IPS-18a (cell line): ENCODE measurements at regions not wholly inside any gene's neighbourhood (a gene's known extent, or its start where the extent isn't known, plus 50 kb on each side); places are given as distances from the start of the nearest gene placed in this dataset.

Experiments used
- H3K27ac ChIP-seq: one replicate; pipeline ENCODE4 v1.5.1; 2013; ENCODE audit warnings: low read length
- H3K27me3 ChIP-seq: one replicate; pipeline ENCODE4 v1.6.1; 2013; ENCODE audit warnings: mild to moderate bottlenecking, low read length; ENCODE audit not compliant: control insufficient read depth, insufficient read depth
- H3K36me3 ChIP-seq: one replicate; pipeline ENCODE4 v1.6.1; 2013; ENCODE audit warnings: low read depth, low read length; ENCODE audit not compliant: control insufficient read depth
- H3K4me1 ChIP-seq: one replicate; pipeline ENCODE4 v1.6.1; 2013; ENCODE audit warnings: low read depth, low read length; ENCODE audit not compliant: control insufficient read depth
- H3K4me3 ChIP-seq: one replicate; pipeline ENCODE4 v1.5.1; 2013; ENCODE audit warnings: low read length
- H3K9ac ChIP-seq: one replicate; pipeline ENCODE4 v1.6.1; 2013; ENCODE audit warnings: mild to moderate bottlenecking, low read length, moderate library complexity
- H3K9me3 ChIP-seq: one replicate; pipeline ENCODE4 v1.6.1; 2013; ENCODE audit warnings: low read depth, low read length; ENCODE audit not compliant: control insufficient read depth

DNA sequence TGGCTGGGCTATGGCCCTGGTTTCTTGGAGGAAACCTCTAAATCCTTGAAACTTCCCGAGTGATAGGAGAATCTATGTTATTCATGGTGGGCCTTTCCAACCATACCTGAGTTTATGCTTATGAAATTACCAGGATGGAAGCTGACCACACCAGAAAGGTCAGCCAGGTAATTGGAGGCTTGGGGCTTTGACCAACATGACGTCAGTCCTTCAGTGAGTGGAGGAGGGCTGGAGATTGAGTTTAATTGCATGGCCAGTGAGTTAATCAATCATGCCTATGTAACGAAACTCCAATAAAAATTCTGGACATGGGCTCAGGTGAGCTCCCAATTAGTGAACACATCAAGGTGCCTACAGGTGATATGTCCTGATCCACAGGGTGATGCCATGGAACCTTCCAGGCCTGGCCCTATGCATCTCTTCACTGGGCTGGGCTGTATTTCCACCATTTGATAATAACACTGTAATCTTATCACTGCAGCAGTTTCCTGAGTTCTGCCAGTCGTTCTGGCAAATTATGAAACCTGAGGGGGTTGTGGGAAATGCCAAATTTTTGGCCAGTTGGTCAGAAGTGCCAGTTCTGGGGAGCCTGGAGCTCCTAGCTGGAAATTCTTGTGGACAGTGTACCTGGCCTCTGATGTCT, 106.5 kb downstream of the CDH26 start:
- Histone ChIP-seq H3K9me3 (no peaks in the 10 kb centered on the region), H3K27me3 (peaks cover 3% of the 10 kb centered on the region), H3K9ac (no peak overlapping the region), H3K36me3 (no peaks in the 10 kb centered on the region), H3K4me3 (no peak overlapping the region), H3K4me1 (no peaks in the 10 kb centered on the region), H3K27ac (no peak overlapping the region)

DNA sequence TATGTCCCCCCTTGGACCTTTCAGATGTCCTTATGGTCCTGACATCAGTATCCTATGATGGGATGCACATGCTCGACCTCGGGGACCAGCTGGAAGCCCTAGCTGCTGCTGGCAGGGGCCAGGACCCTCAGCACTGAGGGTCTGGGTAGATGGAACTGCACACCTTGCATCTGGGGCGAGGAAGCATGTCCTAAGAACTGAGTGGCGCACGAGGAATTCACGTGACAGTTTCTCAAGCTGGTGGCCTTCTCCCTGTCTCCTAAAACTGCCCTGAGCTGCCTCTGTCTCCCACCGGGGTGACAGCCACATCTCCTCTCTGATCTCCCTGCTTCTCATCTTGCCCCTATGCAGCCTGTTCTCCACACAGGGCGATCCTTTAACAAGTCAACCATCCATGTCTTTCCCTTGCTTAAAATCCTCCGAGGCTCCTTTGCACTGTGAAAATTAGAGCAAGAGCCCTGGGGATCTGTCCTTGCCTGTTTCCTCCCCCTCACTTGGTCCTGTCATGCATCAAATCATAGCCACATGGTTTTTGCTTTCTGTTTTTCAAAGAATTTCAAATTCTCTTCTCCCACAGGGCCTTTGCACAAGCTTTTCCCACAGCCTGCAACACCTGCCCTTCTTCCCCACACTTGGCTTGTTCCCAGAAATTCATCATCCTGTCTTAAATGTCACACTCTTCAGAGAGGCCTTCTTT, 107.7 kb downstream of the CDH26 start:
- H3K9ac ChIP-seq, result no peak overlapping the region
- H3K4me1 ChIP-seq, result no peaks in the 10 kb centered on the region
- H3K4me3 ChIP-seq, result no peak overlapping the region
- H3K27ac ChIP-seq, result no peak overlapping the region
- H3K9me3 ChIP-seq, result no peaks in the 10 kb centered on the region
- peaks cover 3% of the 10 kb centered on the region for H3K27me3 ChIP-seq
- H3K36me3 ChIP-seq, result no peaks in the 10 kb centered on the region

DNA sequence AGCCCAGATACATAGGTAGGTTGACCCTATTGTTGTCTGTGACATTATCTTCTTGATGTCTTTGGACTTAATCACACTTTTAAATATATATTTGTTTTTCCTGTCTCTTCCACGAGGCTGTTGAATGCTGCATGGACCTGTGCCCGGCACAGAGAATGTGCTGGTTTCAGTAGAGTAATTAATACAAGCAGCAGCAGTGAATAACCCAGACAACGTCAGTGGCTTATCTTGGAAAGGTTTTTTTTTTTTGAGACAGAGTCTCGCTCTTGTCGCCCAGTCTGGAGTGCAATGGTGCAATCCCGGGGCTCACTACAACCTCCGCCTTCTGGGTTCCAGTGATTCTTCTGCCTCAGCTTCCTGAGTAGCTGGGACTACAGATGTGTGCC, 108.2 kb downstream of the CDH26 start:
- Histone ChIP-seq H3K4me3 (no peak overlapping the region), H3K27me3 (peaks cover 3% of the 10 kb centered on the region), H3K36me3 (no peaks in the 10 kb centered on the region), H3K27ac (no peak overlapping the region), H3K9ac (no peak overlapping the region), H3K9me3 (no peaks in the 10 kb centered on the region), H3K4me1 (no peaks in the 10 kb centered on the region)

DNA sequence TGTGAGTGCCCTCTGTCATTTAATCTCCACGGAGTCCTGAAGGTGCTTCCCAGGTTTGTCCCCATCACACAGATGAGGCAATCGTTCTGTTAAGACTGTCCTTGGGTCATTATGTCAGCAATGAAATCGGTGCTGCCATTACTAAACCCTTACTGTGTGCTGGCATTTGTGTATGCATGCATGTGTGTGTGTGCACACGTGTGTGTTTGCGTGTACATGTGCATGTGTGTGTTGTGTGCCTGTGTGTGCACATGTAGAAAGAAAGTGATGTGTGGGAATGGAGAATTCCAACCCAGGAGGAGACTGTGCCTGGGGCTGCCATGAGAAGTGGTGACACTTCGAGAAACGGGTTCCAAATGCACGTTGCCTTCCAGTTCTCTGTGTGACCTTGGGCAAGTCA, 110.3 kb downstream of the CDH26 start:
- no peaks in the 10 kb centered on the region for H3K4me1 ChIP-seq
- no peak overlapping the region for H3K4me3 ChIP-seq
- H3K9ac ChIP-seq, result no peak overlapping the region
- peaks cover 3% of the 10 kb centered on the region for H3K27me3 ChIP-seq
- no peaks in the 10 kb centered on the region for H3K36me3 ChIP-seq
- no peak overlapping the region for H3K27ac ChIP-seq
- H3K9me3 ChIP-seq, result peaks cover 4% of the 10 kb centered on the region

DNA sequence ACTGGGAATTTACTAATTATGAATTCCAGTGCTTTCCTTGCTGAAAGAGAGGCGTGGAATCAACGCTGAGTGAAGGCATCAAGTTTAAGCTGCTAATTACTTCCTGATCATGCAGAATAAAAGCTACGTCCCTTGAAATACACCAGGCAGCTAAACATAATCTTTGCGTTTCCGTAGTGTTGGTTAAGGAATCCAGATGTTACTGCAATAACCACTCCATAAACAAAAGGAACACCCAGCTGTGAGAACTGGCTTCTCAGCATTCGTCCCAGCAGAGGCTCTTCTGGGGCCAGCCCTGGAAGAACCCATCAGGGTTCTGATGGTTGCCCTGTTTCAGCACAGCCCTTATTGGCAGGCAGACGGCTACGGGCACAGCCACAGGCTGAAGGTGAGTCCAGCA, 111.4 kb downstream of the CDH26 start:
- Histone ChIP-seq H3K27ac (no peak overlapping the region), H3K4me3 (no peak overlapping the region), H3K27me3 (no peaks in the 10 kb centered on the region), H3K9me3 (peaks cover 4% of the 10 kb centered on the region), H3K36me3 (no peaks in the 10 kb centered on the region), H3K9ac (no peak overlapping the region), H3K4me1 (no peaks in the 10 kb centered on the region)

DNA sequence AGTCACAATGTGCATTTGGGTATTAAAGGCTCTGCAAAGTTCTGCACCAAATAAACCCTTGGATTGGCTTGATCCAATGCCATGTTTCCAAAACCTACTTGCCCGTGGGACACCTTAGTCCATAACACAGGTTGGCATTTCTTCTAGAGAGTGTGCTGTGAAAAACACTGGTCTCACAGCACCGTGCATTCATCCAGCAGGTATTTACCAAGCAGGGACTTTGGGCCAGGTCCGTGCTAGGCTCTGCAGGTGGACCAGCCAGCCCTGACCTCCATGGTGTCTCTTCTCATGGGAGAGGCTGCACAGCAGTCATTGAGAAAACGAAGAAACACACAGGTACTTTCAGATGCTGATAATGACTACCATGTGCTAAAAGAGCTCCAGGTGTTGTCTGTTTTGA, 112.6 kb downstream of the CDH26 start:
- Histone ChIP-seq H3K36me3 (no peaks in the 10 kb centered on the region), H3K4me1 (no peaks in the 10 kb centered on the region), H3K9me3 (peaks cover 4% of the 10 kb centered on the region), H3K9ac (no peak overlapping the region), H3K27me3 (no peaks in the 10 kb centered on the region), H3K4me3 (no peak overlapping the region), H3K27ac (no peak overlapping the region)

DNA sequence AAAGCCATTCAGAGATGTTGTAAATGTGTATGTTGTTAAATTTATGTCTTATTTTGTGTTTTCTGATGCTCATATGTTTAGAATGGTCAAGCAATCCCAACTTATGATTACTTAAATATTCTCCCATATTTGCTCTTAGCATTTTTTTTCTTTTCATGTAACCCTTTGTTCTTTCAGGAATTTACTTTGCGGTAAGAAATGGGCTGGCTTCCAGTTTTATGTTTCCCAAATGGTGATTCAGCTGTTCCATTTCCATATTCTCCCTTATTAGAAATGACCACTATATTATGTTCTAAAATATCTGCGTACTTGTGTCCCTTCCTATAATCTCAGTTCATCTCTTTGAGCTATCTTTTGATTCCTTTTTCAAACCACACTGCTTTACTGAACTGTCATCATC, 113.7 kb downstream of the CDH26 start:
- Histone ChIP-seq H3K27ac (no peak overlapping the region), H3K4me1 (no peaks in the 10 kb centered on the region), H3K36me3 (no peaks in the 10 kb centered on the region), H3K27me3 (no peaks in the 10 kb centered on the region), H3K9me3 (peaks cover 4% of the 10 kb centered on the region), H3K9ac (no peak overlapping the region), H3K4me3 (no peak overlapping the region)

DNA sequence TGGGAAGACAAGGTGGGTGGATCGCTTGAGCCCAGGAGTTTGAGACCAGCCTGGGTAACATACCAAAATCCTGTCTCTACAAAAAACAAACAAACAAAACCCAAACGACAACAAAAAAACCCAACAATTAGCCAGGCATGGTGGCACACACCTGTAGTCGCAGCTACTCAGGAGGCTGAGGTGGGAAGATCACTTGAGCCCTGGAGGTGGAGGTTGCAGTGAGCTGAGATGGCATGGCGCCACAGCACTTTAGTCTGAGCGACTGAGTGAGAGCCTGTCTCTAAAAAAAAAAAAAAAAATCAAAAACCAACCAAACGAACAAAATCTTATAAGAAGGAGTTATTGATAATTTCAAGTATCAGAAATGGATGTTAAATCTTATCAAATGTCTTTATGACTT, 114.9 kb downstream of the CDH26 start:
- Histone ChIP-seq H3K9ac (no peak overlapping the region), H3K27me3 (no peaks in the 10 kb centered on the region)

DNA sequence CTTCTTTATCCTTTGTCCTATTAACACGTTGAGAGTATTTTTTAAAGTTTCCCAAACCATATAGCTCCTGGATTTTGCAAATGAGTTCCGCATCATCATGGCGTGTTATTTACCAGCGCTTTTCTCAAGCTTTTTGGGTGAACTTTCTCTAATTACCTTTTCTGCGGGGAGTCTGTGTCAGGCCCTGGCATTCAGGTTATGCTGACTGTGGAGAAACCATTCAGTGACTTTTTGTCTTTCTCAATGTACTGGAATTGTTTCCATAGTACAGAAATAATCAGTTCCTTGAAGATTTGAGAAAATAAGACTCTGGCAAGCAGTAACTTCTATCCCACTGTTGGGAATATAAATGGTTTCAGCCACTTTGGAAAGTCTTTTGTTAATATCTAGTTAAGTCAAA, 115.3 kb downstream of the CDH26 start:
- H3K36me3 ChIP-seq, result no peaks in the 10 kb centered on the region
- H3K27me3 ChIP-seq, result no peaks in the 10 kb centered on the region

More for the DNA sequence above, 114.9 kb downstream of the CDH26 start:
- Histone ChIP-seq H3K4me3 (no peak overlapping the region), H3K9me3 (peaks cover 4% of the 10 kb centered on the region), H3K4me1 (no peaks in the 10 kb centered on the region), H3K27ac (no peak overlapping the region), H3K36me3 (no peaks in the 10 kb centered on the region)

DNA sequence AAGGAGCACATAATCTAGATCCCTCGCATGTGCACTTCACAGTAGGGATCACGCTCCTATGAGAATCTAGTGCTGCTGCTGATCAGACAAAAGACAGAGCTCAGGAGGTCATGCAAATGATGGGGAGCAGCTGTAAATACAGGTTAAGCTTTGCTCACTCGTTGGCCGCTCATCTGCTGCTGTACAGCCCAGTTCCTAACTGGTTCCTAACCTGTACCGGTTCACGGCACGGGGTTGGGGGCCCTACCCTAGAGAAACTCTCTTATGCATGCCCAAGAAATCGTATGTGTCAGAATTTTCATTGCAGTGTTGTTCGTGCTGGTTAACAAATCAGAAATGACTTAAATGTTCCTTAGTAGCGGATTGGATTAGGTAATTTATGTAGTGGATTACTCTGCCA, 116.1 kb downstream of the CDH26 start:
- Histone ChIP-seq H3K4me3 (no peak overlapping the region), H3K9me3 (peaks cover 4% of the 10 kb centered on the region), H3K36me3 (no peaks in the 10 kb centered on the region), H3K27ac (no peak overlapping the region), H3K4me1 (no peaks in the 10 kb centered on the region), H3K9ac (no peak overlapping the region), H3K27me3 (no peaks in the 10 kb centered on the region)

More for the DNA sequence above, 115.3 kb downstream of the CDH26 start:
- H3K27ac ChIP-seq, result no peak overlapping the region
- peaks cover 4% of the 10 kb centered on the region for H3K9me3 ChIP-seq
- H3K4me1 ChIP-seq, result no peaks in the 10 kb centered on the region
- no peak overlapping the region for H3K4me3 ChIP-seq
- H3K9ac ChIP-seq, result no peak overlapping the region

DNA sequence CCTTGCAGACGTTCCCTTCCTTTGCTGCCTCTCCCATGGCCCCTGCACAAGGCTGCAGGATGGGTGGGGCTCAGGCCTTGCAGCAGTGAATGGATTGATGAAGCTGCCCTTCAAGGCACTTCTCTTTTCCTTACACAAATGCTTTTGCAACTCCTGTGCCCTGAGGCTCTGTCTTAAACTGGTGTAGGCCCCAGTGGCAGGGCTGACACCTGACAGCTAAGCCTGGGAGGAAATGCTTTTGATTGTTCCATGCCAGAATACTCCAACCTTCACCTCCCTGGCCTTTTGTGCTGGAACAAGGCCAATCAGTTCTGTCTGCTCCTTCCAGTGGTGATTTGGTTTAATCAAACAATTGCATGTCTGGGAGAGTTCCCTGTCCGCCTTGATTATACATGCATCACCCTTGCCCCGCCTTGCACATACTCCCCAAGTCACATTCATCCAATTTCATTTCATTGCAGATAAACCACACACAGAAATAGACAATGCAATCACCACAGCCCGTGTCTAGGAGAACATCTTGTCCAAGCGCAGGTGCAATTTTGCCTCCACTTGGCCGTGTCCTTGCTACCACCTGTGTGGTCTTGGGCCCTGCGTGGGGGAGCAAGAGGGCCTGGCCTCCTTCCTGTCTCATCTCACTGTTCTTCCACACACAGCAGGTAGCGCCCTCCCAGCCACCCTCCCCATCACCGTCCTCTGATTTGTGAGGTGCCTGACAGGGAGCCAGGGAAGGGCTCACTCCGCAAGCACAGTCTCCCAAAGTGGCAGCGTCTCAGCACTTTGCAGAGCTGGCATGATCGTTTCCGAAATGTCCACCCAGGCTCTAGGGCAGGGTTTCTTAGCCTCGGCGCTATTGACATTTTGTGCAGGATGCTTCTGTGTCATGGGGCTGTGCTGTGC, 120.4 kb downstream of the CDH26 start:
- no peak overlapping the region for H3K27ac ChIP-seq
- no peak overlapping the region for H3K4me3 ChIP-seq
- H3K9ac ChIP-seq, result no peak overlapping the region
- no peaks in the 10 kb centered on the region for H3K4me1 ChIP-seq
- no peaks in the 10 kb centered on the region for H3K27me3 ChIP-seq
- no peaks in the 10 kb centered on the region for H3K9me3 ChIP-seq
- no peaks in the 10 kb centered on the region for H3K36me3 ChIP-seq
